NCI-H2029 (cell line): ENCODE measurements at regions not wholly inside any gene's neighbourhood (a gene's known extent, or its start where the extent isn't known, plus 50 kb on each side); places are given as distances from the start of the nearest gene placed in this dataset.
"Not testable (repeated sequence)": the region's sequence is repeated elsewhere in the genome, so short reads cannot be mapped to it uniquely, and the experiment has no call there.

Experiments used
- DNase-seq: peaks from one replicate; lab custom pipeline; 2025; lab: John Stamatoyannopoulos, UW

DNA sequence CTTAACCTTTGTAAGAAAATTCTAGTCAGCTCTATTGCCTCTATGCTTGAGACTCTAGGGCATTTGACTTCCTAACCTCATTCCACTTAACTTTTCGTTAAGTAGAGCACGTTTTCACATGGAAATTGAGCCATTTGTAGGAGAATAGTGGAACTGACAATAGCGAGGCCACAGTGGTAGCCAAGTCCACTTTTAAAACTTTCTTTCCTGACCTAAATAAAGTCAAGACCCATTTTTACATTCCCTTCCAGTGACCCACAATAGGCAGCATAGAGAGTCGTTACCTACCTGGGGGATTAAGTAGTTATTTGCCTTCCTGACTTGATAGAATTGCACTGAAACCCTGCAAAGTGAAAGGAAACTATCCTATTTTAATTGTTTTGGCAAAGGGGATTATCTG lies 386.0 kb upstream of the NECTIN3 start:
- DNase-seq: no peak

DNA sequence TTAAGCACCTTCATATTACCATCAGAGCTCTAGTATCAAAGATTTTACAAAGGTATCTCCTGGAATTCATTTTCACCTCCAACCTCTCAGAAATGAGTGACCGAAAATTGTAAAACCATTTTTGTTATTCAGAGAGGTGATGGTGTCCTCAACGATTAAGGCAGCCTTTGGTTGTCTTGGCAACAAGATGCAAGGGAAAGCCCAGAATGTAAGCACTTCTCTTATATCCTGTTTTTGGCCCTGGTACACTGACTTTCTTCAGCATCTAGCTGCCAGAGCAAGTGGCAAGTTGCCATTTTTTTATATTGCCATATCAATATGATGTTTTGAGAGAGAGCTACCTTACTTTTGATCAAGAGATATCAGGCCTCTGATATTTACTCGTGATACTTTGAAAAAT lies 384.9 kb upstream of the NECTIN3 start:
- no peak for DNase-seq

DNA sequence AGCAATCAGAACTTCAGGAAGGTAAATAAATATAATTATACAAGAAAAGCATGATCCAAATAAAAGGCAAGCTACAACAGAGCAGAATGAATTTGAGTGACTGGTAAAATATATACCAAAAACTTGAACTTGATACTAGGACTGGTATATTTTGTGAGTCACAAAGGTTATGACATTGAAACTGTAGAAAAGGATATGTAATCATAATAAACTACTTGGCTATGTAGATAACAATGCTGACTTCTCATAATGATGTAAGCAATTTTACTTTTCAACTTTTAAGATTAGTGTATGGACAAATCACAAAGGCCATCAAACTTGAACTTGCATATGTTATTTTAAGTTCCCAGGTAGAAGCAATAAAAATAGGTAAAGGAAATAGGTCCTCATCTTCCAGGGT lies 384.5 kb upstream of the NECTIN3 start:
- no peak for DNase-seq

DNA sequence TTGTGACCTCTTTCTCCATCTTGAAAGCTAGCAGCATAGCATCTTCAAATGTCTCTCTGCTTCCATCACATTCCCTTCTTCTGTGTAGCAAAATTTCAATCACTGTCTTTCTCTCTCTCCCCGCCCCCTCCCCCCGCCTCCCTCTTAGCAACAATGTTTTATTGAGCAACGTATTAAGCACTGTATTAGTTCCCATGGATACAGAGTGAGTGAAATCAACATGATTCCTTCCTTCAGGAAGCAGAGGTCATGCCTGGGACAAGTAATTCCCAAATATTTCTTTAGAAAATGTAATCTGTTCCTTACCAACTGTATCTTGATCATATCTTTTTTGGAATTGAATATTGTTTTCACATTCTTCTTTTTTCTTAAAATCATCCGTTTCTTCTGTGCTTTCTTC lies 373.7 kb upstream of the NECTIN3 start:
- DNase-seq: no peak

- not testable (repeated sequence) for DNase-seq
These were observed 367.3 kb upstream of the NECTIN3 start for GRCh38 chr3:110704332-110704731.

- DNase-seq: no peak
These were observed 363.5 kb upstream of the NECTIN3 start for GRCh38 chr3:110708156-110708555.

GRCh38 chr3:110710156-110710555 lies 361.5 kb upstream of the NECTIN3 start:
- no peak for DNase-seq

GRCh38 chr3:110710603-110711002 lies 361.0 kb upstream of the NECTIN3 start:
- DNase-seq: no peak

DNA sequence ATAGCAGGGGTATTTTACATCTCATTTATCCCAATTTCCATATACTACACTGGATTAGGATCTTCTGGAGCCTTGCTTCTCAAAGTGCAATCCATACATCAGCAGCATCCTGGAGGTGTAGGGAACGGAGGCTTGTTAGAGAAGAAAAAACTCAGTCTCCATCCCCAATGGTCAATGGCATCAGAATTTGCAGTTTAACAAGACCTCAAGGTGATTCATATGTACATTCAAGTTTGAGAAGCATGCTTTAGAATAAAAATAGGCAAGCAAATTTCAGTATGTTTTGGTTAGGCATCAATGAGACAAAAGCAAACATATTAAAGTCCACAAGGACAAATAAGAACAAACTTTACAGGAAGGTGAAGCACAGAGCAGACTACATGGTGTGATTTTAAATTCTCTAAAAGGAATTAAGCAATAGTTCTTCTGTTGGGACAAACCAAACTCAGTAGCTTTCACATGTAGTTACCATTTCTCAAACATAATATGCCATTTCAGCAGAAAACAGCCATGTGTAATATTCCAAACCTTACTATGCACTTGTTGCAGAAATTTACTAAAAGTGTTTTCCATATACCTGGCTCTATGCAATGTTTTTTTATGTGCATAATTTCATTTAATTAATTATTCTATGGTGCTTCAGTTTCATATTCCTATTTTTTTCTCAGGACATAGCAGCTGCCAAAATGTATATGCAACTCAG lies 360.3 kb upstream of the NECTIN3 start:
- DNase-seq: no peak

GRCh38 chr3:110711851-110712516 lies 359.6 kb upstream of the NECTIN3 start:
- DNase-seq: no peak

DNA sequence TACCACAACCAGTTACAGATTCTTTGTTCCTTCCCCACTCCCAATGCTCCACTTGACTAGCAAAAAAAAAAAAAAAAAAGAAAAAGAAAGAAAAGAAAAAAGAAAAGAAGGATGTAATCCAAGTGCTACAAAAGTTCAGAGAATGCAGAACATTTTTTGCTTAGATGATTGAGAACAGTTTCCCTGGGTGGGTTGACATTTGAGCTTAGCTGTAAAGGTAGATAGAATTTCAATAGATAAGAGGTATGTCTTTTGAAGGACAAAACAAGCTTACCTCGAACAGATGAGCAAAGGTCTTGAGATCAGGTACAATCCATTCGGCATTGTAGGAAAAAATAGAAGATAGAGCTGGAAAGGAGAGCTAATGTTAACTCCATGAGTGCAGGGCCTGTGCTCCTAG lies 344.6 kb upstream of the NECTIN3 start:
- DNase-seq: no peak

DNA sequence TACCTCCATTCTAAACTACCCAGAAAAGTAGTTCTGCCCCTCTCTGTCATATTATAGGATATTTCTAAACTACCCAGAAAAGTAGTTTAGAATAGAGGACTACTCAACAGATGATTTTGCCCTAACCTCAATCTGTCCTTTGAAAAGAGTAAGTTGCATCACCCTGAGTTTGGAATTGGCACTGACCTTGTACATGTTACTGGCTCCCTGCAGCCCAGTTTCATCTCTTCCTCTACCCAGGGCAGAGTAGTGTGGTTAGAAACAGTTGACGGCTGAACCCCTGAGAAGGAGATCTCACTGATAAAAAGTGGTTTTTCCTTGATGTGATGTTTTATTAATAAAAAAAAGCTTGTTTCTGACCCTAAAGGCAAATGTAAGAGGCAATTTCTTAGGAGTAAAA lies 340.5 kb upstream of the NECTIN3 start:
- no peak for DNase-seq

DNA sequence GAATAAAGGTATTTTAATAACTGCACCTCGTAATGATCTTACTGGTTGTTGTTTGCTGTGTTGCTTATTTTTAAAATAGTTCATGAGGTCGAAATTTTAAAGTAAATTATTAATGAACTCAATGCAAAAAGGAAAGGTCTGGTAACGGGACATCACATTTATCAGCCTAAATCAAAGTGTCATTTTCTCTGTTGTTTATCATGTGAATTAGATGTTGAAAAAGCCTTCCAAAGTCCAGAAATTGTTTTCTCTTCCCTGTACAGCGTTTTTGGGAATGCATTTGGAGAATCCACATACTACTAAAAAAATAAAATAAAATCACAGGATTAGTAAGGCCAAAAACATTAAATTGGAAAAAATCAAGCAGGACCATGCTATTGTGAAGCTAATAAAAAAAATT lies 339.2 kb upstream of the NECTIN3 start:
- no peak for DNase-seq

DNA sequence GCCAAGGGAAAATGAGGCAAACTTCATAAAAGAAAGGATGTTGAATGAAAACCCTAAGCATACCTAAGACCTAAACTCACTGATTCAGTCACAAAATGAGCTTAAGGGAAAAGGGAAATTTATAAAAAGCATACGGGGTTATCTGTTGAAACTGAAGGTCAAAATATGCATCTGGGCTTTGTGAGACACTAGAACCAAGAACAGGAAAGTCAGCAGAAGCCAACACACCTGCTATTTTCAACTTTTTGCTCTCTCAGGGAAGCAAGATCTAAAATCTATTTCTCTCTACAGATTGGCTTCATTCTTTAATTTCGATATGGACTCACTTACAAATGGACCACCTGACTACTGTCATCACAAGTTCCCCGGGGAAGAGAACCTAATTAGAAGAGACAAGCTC lies 338.6 kb upstream of the NECTIN3 start:
- no peak for DNase-seq

GRCh38 chr3:110734524-110734923 lies 337.1 kb upstream of the NECTIN3 start:
- no peak for DNase-seq

DNA sequence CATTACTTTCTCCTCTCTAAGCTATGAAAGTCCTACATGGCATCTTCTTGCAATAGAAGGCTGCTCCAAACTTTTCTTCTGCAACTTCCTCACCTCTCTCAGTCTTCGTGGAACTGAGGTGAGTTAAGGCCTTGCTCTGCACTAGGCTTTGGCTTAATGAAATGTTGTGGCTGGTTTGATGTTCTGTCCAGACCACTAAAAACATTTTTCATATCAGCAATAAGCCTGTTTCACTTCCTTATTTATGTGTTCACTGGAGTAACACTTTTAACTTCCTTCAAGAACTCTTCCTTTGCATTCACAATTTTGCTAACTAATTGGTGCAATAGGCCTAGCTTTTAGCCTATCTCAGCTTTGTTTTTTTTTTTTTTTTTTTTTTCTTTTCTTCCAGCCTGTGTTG lies 335.3 kb upstream of the NECTIN3 start:
- DNase-seq: no peak

DNA sequence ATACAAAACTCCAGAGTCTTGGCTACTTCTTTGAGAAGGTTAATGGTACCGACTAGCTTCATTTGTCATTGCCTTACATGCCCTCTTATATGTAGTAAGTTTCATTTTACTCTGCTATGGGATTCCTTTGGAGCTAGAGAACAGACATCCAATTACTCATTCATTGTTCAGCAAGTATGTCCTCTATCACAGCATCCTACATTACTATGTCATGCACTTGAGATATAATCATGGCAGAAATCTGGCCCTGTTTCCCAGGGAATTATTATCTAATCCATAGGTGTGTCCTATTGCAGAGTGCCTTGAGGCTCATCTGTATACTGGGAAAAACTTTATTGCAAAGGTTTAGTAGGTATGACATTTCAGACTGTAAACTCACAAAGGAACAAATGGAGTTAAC lies 333.1 kb upstream of the NECTIN3 start:
- DNase-seq: no peak

- DNase-seq: no peak
These were observed 329.7 kb upstream of the NECTIN3 start for GRCh38 chr3:110741891-110742290.

GRCh38 chr3:110743202-110743601 lies 328.4 kb upstream of the NECTIN3 start:
- no peak for DNase-seq

- no peak for DNase-seq
These were observed 327.6 kb upstream of the NECTIN3 start for GRCh38 chr3:110743984-110744383.

- DNase-seq: no peak
These were observed 326.9 kb upstream of the NECTIN3 start for GRCh38 chr3:110744723-110745122.

- no peak for DNase-seq
These were observed 322.6 kb upstream of the NECTIN3 start for GRCh38 chr3:110749006-110749405.

DNA sequence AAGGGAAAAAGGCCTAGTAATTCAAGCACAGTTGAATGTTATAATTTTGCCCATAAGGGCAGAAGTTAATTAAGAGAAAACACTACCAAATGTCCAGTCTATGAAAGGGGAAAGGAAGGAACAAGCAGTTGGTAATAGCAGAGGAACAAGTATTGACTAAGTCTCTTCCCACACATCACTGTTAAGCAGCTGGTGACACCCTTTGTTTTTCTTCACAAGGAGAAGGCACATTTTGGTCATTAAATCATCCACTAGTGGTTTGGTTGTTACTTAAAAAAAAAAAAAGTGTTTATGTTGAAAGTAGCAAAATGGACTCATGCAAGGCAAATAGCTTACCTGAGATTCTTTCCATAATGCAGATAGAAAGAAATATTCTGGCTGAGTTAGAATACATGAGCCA lies 321.4 kb upstream of the NECTIN3 start:
- DNase-seq: no peak

GRCh38 chr3:110752307-110752706 lies 319.3 kb upstream of the NECTIN3 start:
- DNase-seq: no peak
